ENCODE measurements at regions not wholly inside any gene's neighbourhood (a gene's known extent, or its start where the extent isn't known, plus 50 kb on each side); places are given as distances from the start of the nearest gene placed in this dataset.

- TF ChIP-seq CTCF (IDR thresholded peaks at IDR 0.05) = no peak
- TF ChIP-seq POLR2A (IDR thresholded peaks at IDR 0.05) = no peak
These were observed 933.6 kb upstream of the ADGRL3 start for GRCh38 chr4:60266505-60266904.

All from right lobe of liver (tissue), 4 donors.